Upper lobe of right lung (tissue), 1 donor: ENCODE measurements at regions not wholly inside any gene's neighbourhood (a gene's known extent, or its start where the extent isn't known, plus 50 kb on each side); places are given as distances from the start of the nearest gene placed in this dataset.
"Not testable (repeated sequence)": the region's sequence is repeated elsewhere in the genome, so short reads cannot be mapped to it uniquely, and the experiment has no call there.

ENCODE experiments used
- ATAC-seq: fragments of 200-7000 bp; cut with Tn5 transposase; one replicate; pipeline ENCODE4 v1.9.1; 2020; ENCODE audit warnings: mild to moderate bottlenecking, moderate library complexity
- DNase-seq: peaks from one replicate; pipeline ENCODE4 v3.0.0-alpha.2; 2020
- H3K27ac ChIP-seq: fragments of 200-600 bp; one replicate; pipeline ENCODE4 v1.8.0; 2022
- H3K27me3 ChIP-seq: fragments of 200-600 bp; one replicate; pipeline ENCODE4 v1.8.0; 2022; ENCODE audit warnings: mild to moderate bottlenecking
- H3K36me3 ChIP-seq: fragments of 200-600 bp; one replicate; pipeline ENCODE4 v1.8.0; 2022
- H3K4me1 ChIP-seq: fragments of 200-600 bp; one replicate; pipeline ENCODE4 v1.8.0; 2022
- H3K4me3 ChIP-seq: fragments of 200-600 bp; one replicate; pipeline ENCODE4 v1.8.0; 2022; ENCODE audit warnings: mild to moderate bottlenecking
- H3K9me3 ChIP-seq: fragments of 200-600 bp; one replicate; pipeline ENCODE4 v1.8.0; 2022
- CTCF ChIP-seq: fragments of 200-600 bp; IDR thresholded peaks from one replicate; pipeline ENCODE4 v1.8.0; 2022; ENCODE audit warnings: antibody characterized with exemption
- intact Hi-C: fragments of 100-400 bp; cut with DNase I; formaldehyde crosslinking; loops from one replicate; pipeline ENCODE4 v1.11.0; 2022
- donor health status: DM: no; HTN: yes; CAD: no; lungs with severe emphysema.

DNA sequence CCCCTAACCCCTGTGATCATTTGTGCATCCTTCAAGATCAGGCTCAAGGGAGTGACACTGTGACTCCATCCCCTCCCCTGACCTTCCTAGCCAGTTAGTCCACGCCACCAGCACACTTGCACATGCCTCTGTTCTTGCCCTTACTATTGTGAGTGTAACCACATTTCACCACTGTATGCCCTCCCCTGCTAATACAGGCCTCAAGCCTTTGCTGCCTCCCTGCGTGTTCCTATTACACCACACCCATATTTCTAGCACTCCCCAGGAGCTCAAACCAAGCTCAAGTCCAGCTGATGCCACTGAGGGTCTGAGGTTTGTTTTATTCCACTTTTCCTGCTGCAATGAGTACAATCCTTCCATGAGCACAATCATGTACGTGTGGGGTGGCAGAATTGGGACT lies 119.3 kb upstream of the FOXN2 start:
- Histone ChIP-seq H3K9me3 (no peaks in the 10 kb centered on the region), H3K4me1 (peaks cover 4% of the 10 kb centered on the region), H3K27ac (no peak overlapping the region), H3K36me3 (no peaks in the 10 kb centered on the region), H3K27me3 (no peaks in the 10 kb centered on the region), H3K4me3 (no peak overlapping the region)
- intact Hi-C loops = no loop called here
- DNase-seq (no peak), ATAC-seq (no peak)
- no peak for TF ChIP-seq CTCF

- Histone ChIP-seq H3K9me3 (no peaks in the 10 kb centered on the region), H3K4me3 (no peak overlapping the region), H3K36me3 (no peaks in the 10 kb centered on the region), H3K27me3 (no peaks in the 10 kb centered on the region), H3K4me1 (peaks cover 4% of the 10 kb centered on the region), H3K27ac (no peak overlapping the region)
- TF ChIP-seq CTCF = no peak
- intact Hi-C loops = no loop called here
- ATAC-seq (no peak), DNase-seq (no peak)
These were observed 116.9 kb upstream of the FOXN2 start for GRCh38 chr2:48197618-48198017.

GRCh38 chr2:48198371-48198770 lies 116.1 kb upstream of the FOXN2 start:
- intact Hi-C loops = no loop called here
- Histone ChIP-seq H3K4me3 (no peak overlapping the region), H3K36me3 (no peaks in the 10 kb centered on the region), H3K9me3 (no peaks in the 10 kb centered on the region), H3K27ac (no peak overlapping the region), H3K4me1 (peaks cover 4% of the 10 kb centered on the region), H3K27me3 (no peaks in the 10 kb centered on the region)
- DNase-seq = no peak
- ATAC-seq = peak; percentile 50
- TF ChIP-seq CTCF = no peak

- intact Hi-C loops = no loop called here
- TF ChIP-seq CTCF = no peak
These were observed 115.4 kb upstream of the FOXN2 start for GRCh38 chr2:48199070-48199469.

DNA sequence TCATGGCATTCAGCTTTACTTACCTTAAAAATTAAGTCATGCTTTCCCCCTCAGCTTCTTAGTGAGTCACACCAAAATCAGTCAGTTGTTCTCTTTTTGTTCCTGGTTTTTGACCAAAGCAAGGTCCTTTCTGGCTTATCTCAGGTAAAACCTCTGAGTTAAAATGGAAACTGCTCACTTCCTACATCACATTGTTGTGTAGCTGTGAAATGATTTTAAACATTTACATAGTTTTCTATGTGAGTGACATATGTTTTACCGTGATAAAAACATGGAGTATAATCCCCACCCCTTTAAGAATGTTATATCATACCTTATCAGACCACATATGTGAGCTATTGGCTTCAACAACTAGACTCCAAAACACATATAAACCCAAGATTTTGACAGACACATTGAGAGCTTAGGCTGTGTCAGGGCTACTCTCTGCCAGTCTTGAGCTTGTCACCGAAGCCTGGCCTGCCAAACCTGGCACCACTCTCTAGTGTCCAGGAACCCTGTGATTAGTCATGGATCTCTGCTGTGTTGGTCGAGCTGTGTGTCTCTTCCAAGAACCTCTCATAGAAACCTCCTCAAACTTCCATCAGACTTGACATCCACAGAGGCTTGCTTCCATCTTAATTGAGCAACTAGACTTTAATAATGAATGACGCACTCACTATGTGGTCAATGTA lies 113.7 kb upstream of the FOXN2 start:
- Histone ChIP-seq H3K9me3 (no peaks in the 10 kb centered on the region), H3K27ac (no peak overlapping the region), H3K27me3 (no peaks in the 10 kb centered on the region), H3K4me3 (no peak overlapping the region), H3K4me1 (peaks cover 4% of the 10 kb centered on the region), H3K36me3 (no peaks in the 10 kb centered on the region)
- intact Hi-C loops = no loop called here
- ATAC-seq (no peak), DNase-seq (no peak)
- TF ChIP-seq CTCF = no peak

More at GRCh38 chr2:48199070-48199469, 115.4 kb upstream of the FOXN2 start:
- H3K27ac ChIP-seq = no peak overlapping the region
- no peaks in the 10 kb centered on the region for H3K9me3 ChIP-seq
- DNase-seq (no peak), ATAC-seq (no peak)
- H3K27me3 ChIP-seq = no peaks in the 10 kb centered on the region
- H3K4me3 ChIP-seq = no peak overlapping the region
- H3K36me3 ChIP-seq = no peaks in the 10 kb centered on the region
- H3K4me1 ChIP-seq = peaks cover 4% of the 10 kb centered on the region

GRCh38 chr2:48201435-48201834 lies 113.0 kb upstream of the FOXN2 start:
- DNase-seq, H3K9me3 ChIP-seq, ATAC-seq, H3K36me3 ChIP-seq, H3K4me3 ChIP-seq, H3K4me1 ChIP-seq, H3K27me3 ChIP-seq, H3K27ac ChIP-seq, intact Hi-C loops: not testable (repeated sequence)
